Cardiac muscle cell (in vitro differentiated cells and primary cell): ENCODE measurements at regions not wholly inside any gene's neighbourhood (a gene's known extent, or its start where the extent isn't known, plus 50 kb on each side); places are given as distances from the start of the nearest gene placed in this dataset.

Source experiments
- DNase-seq, 2 donors: peaks; one replicate each; pipeline versions ENCODE4 v3.0.0 to v3.0.0-alpha.2; 2010 to 2017; ENCODE audit warnings: low read depth in 1 of 2, low spot score in 1 of 2
- H3K27ac ChIP-seq: fragments of 200-600 bp; sonication (generic); 2 replicates; pipeline ENCODE4 v1.5.1; 2016
- H3K27me3 ChIP-seq: fragments of 200-600 bp; sonication (generic); 2 replicates; pipeline ENCODE4 v1.6.0; 2016; ENCODE audit warnings: control low read depth
- H3K36me3 ChIP-seq: fragments of 200-600 bp; sonication (generic); 2 replicates; pipeline ENCODE4 v1.5.1; 2016; ENCODE audit warnings: control low read depth
- H3K4me1 ChIP-seq: fragments of 200-600 bp; sonication (generic); 2 replicates; pipeline ENCODE4 v1.8.1; 2017; ENCODE audit warnings: low read depth, mild to moderate bottlenecking, mixed run types
- H3K4me3 ChIP-seq: fragments of 200-600 bp; sonication (generic); 2 replicates; pipeline ENCODE4 v1.5.1; 2016; ENCODE audit warnings: mild to moderate bottlenecking
- H3K9me3 ChIP-seq: fragments of 200-600 bp; sonication (generic); 2 replicates; pipeline ENCODE4 v1.5.1; 2017; ENCODE audit warnings: low read depth, mild to moderate bottlenecking, control low read depth
- TF ChIP-seq, protein P1 (sequence below): IDR thresholded peaks from 2 replicates; pipeline ENCODE4 v1.5.1; 2012; ENCODE audit warnings: low read depth, mild to moderate bottlenecking, low read length

DNA sequence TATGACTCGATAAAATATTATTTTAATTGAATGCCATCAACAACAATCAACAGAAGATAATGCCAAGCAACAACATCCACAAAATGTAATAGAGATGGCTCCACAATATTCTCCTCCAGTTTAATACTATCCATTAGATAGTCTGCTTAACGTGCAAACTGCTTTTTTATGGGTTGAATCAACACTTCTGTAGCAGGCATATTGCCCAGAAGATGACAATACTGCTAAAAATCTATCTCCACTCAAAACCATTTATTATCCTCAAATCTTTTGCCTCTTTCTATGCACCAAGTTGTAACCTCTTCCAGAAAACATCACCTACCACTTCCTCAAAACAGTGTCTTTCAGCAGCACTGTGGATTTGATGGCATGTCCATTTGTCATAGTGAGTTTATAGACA is 295.7 kb upstream of the LMCD1 start:
- Histone ChIP-seq H3K9me3 (no peaks in the 10 kb centered on the region), H3K4me1 (no peaks in the 10 kb centered on the region), H3K27me3 (no peaks in the 10 kb centered on the region), H3K4me3 (no peak overlapping the region), H3K27ac (no peak overlapping the region), H3K36me3 (no peaks in the 10 kb centered on the region)
- DNase-seq: no peak
- TF ChIP-seq, protein P1, sequence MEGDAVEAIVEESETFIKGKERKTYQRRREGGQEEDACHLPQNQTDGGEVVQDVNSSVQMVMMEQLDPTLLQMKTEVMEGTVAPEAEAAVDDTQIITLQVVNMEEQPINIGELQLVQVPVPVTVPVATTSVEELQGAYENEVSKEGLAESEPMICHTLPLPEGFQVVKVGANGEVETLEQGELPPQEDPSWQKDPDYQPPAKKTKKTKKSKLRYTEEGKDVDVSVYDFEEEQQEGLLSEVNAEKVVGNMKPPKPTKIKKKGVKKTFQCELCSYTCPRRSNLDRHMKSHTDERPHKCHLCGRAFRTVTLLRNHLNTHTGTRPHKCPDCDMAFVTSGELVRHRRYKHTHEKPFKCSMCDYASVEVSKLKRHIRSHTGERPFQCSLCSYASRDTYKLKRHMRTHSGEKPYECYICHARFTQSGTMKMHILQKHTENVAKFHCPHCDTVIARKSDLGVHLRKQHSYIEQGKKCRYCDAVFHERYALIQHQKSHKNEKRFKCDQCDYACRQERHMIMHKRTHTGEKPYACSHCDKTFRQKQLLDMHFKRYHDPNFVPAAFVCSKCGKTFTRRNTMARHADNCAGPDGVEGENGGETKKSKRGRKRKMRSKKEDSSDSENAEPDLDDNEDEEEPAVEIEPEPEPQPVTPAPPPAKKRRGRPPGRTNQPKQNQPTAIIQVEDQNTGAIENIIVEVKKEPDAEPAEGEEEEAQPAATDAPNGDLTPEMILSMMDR: no peak

DNA sequence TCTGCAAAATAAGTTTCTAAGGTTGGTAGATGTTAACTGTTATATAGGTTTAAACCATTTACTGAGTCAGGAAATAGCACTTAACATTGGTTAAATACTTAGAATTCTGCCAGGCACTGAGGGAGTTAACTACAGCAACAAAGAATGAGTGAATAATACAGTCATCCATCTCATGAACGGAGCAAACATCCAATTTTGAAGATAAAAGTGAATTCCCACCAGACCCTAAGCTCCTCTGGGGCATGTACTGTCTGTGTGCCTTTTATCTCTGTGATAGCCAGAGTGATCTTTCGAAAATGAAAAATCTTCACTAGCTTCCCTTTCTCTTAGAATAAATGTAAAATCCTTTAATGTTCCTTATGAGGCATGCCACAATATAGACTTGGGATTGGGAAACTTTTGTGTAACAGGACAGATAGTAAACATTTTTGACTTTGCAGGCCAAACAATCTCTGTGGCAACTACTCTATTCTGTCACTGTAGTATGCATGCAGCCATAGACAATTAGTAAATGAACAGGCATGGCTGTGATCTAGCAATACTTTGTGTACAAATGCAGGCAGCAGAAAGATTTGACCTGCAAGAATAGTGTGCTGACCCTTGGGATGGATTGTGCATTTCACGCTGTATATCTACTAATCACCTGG is 294.5 kb upstream of the LMCD1 start:
- TF ChIP-seq, protein P1: no peak
- H3K4me3 ChIP-seq: no peak overlapping the region
- no peaks in the 10 kb centered on the region for H3K4me1 ChIP-seq
- no peak overlapping the region for H3K27ac ChIP-seq
- H3K27me3 ChIP-seq: no peaks in the 10 kb centered on the region
- peak in 1 of 2 donors; percentile 6 for DNase-seq
- no peaks in the 10 kb centered on the region for H3K9me3 ChIP-seq
- no peaks in the 10 kb centered on the region for H3K36me3 ChIP-seq

DNA sequence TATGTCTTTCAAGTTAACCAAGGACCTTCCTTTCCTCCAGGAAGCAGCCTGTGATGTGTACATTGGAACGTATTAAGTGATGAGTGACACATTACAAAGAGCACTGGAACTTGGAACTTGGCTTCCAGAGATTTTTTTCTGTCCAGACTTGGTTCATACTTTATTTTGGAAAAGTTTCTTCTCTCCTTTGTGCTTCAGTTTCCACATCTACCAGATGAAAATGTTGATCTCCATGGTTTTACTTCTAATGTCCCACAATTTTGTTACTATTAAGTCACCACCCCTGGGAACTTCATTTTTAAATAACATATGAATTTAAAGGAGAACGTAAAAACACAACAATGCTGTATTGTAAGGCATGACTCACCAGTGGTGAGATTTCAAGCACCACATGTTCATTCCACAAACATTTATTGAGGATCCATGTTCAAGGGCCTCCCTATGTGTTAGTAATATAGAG is 290.7 kb upstream of the LMCD1 start:
- TF ChIP-seq, protein P1: no peak
- Histone ChIP-seq H3K9me3 (no peaks in the 10 kb centered on the region), H3K27me3 (no peaks in the 10 kb centered on the region), H3K4me3 (no peak overlapping the region), H3K36me3 (no peaks in the 10 kb centered on the region), H3K27ac (no peak overlapping the region), H3K4me1 (no peaks in the 10 kb centered on the region)
- peak in 1 of 2 donors; percentile 29 for DNase-seq

DNA sequence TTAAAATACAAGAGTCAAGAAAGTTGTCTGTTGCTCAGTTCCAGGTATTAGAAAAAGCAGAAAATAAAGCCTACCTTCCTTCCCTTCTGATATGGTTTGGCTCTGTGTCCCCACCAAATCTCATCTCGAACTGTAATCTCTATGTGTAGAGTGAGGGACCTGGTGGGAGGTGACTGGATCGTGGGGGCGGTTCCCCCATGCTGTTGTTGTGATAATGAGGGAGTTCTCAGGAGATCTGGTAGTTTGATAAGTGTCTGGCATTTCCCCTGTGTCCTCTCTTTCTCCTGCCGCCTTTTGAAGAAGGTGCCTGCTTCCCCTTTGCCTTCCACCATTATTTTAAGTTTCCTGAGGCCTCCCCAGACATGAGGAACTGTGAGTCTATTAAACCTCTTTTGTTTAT is 288.8 kb upstream of the LMCD1 start:
- H3K4me3 ChIP-seq: no peak overlapping the region
- TF ChIP-seq, protein P1: no peak
- no peaks in the 10 kb centered on the region for H3K9me3 ChIP-seq
- H3K27ac ChIP-seq: no peak overlapping the region
- H3K36me3 ChIP-seq: no peaks in the 10 kb centered on the region
- no peak for DNase-seq
- no peaks in the 10 kb centered on the region for H3K4me1 ChIP-seq
- no peaks in the 10 kb centered on the region for H3K27me3 ChIP-seq

DNA sequence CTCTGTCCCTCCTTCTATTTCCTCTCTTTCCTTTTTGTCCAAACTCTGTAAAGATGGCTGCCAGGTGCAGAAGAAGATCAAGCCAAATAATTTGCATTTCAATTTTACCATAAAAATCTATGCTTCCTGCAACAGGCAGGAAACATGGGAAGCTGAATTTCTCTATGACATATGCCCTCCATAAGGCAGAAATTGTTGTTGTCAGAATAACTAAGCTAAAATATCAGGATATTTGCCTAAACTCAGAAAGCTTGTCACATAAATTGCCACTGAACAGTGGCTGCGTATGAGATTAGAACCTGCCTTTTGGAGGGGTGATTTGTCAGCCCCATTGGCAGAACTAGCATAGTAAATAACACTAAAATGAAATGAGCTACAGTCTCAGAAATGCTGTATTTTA is 288.3 kb upstream of the LMCD1 start:
- no peak overlapping the region for H3K4me3 ChIP-seq
- DNase-seq: no peak
- no peak overlapping the region for H3K27ac ChIP-seq
- H3K36me3 ChIP-seq: no peaks in the 10 kb centered on the region
- no peaks in the 10 kb centered on the region for H3K9me3 ChIP-seq
- TF ChIP-seq, protein P1: no peak
- no peaks in the 10 kb centered on the region for H3K27me3 ChIP-seq
- no peaks in the 10 kb centered on the region for H3K4me1 ChIP-seq
